Activated naive CD4-positive, alpha-beta T cell (primary cell): ENCODE measurements at regions not wholly inside any gene's neighbourhood (a gene's known extent, or its start where the extent isn't known, plus 50 kb on each side); places are given as distances from the start of the nearest gene placed in this dataset.
"Not testable (repeated sequence)": the region's sequence is repeated elsewhere in the genome, so short reads cannot be mapped to it uniquely, and the experiment has no call there.

Experiments used
- DNase-seq, 4 experiments: peaks; one replicate each; lab custom pipeline; 2025; lab: John Stamatoyannopoulos, UW

GRCh38 chr16:29199626-29200025 is 206.9 kb downstream of the NPIPB11 start:
- not testable (repeated sequence) for DNase-seq

GRCh38 chr16:29198731-29199521 is 207.6 kb downstream of the NPIPB11 start:
- no peak for DNase-seq

- DNase-seq: no peak
Observed at GRCh38 chr16:29198231-29198630, 208.3 kb downstream of the NPIPB11 start.

- not testable (repeated sequence) for DNase-seq
Observed at GRCh38 chr16:29197494-29198100, 208.9 kb downstream of the NPIPB11 start.

- DNase-seq: not testable (repeated sequence)
Observed at GRCh38 chr16:29196746-29197145, 209.8 kb downstream of the NPIPB11 start.

GRCh38 chr16:29195116-29195872 is 210.4 kb downstream of the LAT start:
- not testable (repeated sequence) for DNase-seq

- not testable (repeated sequence) for DNase-seq
Observed at GRCh38 chr16:29194185-29194844, 209.5 kb downstream of the LAT start.

GRCh38 chr16:29193634-29194033 is 208.8 kb downstream of the LAT start:
- DNase-seq: not testable (repeated sequence)

GRCh38 chr16:29193248-29193574 is 208.4 kb downstream of the LAT start:
- not testable (repeated sequence) for DNase-seq

- DNase-seq: no peak
Observed at GRCh38 chr16:29192329-29193247, 207.7 kb downstream of the LAT start.

GRCh38 chr16:29191636-29192180 is 206.9 kb downstream of the LAT start:
- DNase-seq: not testable (repeated sequence)

- DNase-seq: not testable (repeated sequence)
Observed at GRCh38 chr16:29190553-29191431, 205.9 kb downstream of the LAT start.

GRCh38 chr16:29188806-29189205 is 204.0 kb downstream of the LAT start:
- DNase-seq: not testable (repeated sequence)

GRCh38 chr16:29186306-29187220 is 201.7 kb downstream of the LAT start:
- DNase-seq: not testable (repeated sequence)

GRCh38 chr16:29185872-29186271 is 201.0 kb downstream of the LAT start:
- DNase-seq: not testable (repeated sequence)

GRCh38 chr16:29184738-29185438 is 200.0 kb downstream of the LAT start:
- DNase-seq: not testable (repeated sequence)

- DNase-seq: not testable (repeated sequence)
Observed at GRCh38 chr16:29182940-29183868, 198.4 kb downstream of the LAT start.
